ENCODE measurements at regions not wholly inside any gene's neighbourhood (a gene's known extent, or its start where the extent isn't known, plus 50 kb on each side); places are given as distances from the start of the nearest gene placed in this dataset.
A peak's percentile ranks its signal among the peaks of the same experiment; 100 is the strongest.

- Histone ChIP-seq H3K9me3 (no peaks in the 10 kb centered on the region), H3K4me1 (no peaks in the 10 kb centered on the region), H3K4me3 (no peak overlapping the region), H3K36me3 (no peaks in the 10 kb centered on the region), H3K27me3 (no peaks in the 10 kb centered on the region), H3K27ac (no peak overlapping the region)
- TF ChIP-seq POLR2AphosphoS5 (IDR thresholded peaks at IDR 0.05; ENCODE audit: insufficient read depth in 1 of 2, low read depth in 1 of 2), result peak in 1 of 2 donors; percentile 41
- TF ChIP-seq POLR2A (IDR thresholded peaks at IDR 0.05), result no peak
- intact Hi-C loops (cut with DNase I), result no loop called here
- DNase-seq (ENCODE audit: extremely low spot score in 2 of 2), result no peak
These were observed 89.2 kb downstream of the KCNRG start for GRCh38 chr13:50104493-50104892.

DNA sequence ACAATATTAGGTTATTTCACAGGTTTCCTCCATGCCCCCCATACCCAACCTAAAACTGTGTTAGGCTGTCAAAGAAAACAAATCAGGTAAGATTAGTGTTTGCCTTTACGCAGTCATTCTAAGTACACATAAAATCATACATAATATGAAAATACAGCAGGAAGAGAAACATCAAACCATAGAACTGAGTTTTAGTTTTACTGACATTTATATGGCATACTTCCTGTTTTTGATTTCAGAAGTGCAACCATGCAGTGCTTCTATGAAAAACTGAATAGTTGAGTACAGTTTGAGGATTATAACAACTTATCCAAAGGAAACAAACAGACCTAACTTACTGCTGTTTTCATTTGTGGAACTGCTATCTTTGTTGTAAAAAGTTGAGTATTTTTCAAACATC, 91.3 kb downstream of the KCNRG start:
- Histone ChIP-seq H3K4me3 (no peak overlapping the region), H3K4me1 (no peaks in the 10 kb centered on the region), H3K9me3 (no peaks in the 10 kb centered on the region), H3K27me3 (no peaks in the 10 kb centered on the region), H3K36me3 (no peaks in the 10 kb centered on the region), H3K27ac (no peak overlapping the region)
- DNase-seq (ENCODE audit: extremely low spot score in 2 of 2), result no peak
- intact Hi-C loops (cut with DNase I), result no loop called here
- TF ChIP-seq POLR2AphosphoS5 (IDR thresholded peaks at IDR 0.05; ENCODE audit: insufficient read depth in 1 of 2, low read depth in 1 of 2) (no peak), POLR2A (IDR thresholded peaks at IDR 0.05) (no peak)
- TF ChIP-seq, protein P1, sequence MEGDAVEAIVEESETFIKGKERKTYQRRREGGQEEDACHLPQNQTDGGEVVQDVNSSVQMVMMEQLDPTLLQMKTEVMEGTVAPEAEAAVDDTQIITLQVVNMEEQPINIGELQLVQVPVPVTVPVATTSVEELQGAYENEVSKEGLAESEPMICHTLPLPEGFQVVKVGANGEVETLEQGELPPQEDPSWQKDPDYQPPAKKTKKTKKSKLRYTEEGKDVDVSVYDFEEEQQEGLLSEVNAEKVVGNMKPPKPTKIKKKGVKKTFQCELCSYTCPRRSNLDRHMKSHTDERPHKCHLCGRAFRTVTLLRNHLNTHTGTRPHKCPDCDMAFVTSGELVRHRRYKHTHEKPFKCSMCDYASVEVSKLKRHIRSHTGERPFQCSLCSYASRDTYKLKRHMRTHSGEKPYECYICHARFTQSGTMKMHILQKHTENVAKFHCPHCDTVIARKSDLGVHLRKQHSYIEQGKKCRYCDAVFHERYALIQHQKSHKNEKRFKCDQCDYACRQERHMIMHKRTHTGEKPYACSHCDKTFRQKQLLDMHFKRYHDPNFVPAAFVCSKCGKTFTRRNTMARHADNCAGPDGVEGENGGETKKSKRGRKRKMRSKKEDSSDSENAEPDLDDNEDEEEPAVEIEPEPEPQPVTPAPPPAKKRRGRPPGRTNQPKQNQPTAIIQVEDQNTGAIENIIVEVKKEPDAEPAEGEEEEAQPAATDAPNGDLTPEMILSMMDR (IDR thresholded peaks at IDR 0.05), result no peak

DNA sequence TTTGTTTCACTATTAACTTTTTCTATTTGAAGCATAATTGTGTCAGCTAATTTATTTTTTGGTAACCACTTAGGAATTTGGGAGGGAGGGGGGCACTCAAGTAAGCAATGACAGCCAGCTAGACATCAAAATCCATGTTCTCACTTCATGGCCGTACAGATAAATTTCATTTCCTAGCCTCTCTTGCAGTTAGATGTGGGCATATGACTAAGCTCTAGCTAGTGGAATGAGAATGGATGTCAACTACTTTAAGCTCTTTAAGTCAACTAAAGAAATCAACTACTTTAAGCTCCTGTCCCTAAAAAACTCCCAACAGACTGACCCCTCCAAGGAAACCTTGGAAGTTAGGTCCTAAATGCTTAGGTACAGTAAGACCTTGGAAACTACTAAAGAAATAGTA, 92.0 kb downstream of the KCNRG start:
- H3K27me3 ChIP-seq, result no peaks in the 10 kb centered on the region
- TF ChIP-seq, protein P1 (IDR thresholded peaks at IDR 0.05), result no peak
- TF ChIP-seq POLR2AphosphoS5 (IDR thresholded peaks at IDR 0.05; ENCODE audit: insufficient read depth in 1 of 2, low read depth in 1 of 2) (no peak), POLR2A (IDR thresholded peaks at IDR 0.05) (no peak)
- intact Hi-C loops (cut with DNase I), result no loop called here
- no peak overlapping the region for H3K4me3 ChIP-seq
- DNase-seq (ENCODE audit: extremely low spot score in 2 of 2), result no peak
- no peaks in the 10 kb centered on the region for H3K36me3 ChIP-seq
- no peak overlapping the region for H3K27ac ChIP-seq
- no peaks in the 10 kb centered on the region for H3K9me3 ChIP-seq
- H3K4me1 ChIP-seq, result no peaks in the 10 kb centered on the region

DNA sequence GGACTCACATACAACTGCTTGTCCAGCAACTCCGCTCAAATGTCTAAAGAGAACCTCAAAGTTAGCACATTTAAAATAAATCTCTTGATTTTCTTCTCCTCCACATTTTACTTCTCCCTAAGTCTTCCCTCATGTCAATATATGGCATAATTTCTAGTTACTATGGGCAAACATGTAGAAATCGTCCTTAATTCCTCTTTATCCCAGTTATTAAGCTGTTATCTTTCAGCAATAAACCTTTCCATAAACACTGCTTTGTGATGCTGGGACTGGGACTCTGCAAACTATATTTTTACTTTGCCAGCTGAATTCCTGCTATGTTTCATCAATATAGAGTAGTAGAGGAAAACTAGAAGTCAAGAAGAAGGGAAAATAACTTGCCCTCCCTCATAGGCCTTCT, 99.7 kb downstream of the KCNRG start:
- Histone ChIP-seq H3K27ac (no peak overlapping the region), H3K36me3 (no peaks in the 10 kb centered on the region), H3K4me1 (peaks cover 9% of the 10 kb centered on the region), H3K4me3 (no peak overlapping the region), H3K27me3 (no peaks in the 10 kb centered on the region), H3K9me3 (no peaks in the 10 kb centered on the region)
- TF ChIP-seq POLR2AphosphoS5 (IDR thresholded peaks at IDR 0.05; ENCODE audit: insufficient read depth in 1 of 2, low read depth in 1 of 2), result no peak
- TF ChIP-seq, protein P1 (IDR thresholded peaks at IDR 0.05), result no peak
- DNase-seq (ENCODE audit: extremely low spot score in 2 of 2), result no peak
- intact Hi-C loops (cut with DNase I), result no loop called here

GRCh38 chr13:50115695-50116094, 100.5 kb downstream of the KCNRG start:
- Histone ChIP-seq H3K27me3 (no peaks in the 10 kb centered on the region), H3K9me3 (no peaks in the 10 kb centered on the region), H3K4me1 (peaks cover 9% of the 10 kb centered on the region), H3K36me3 (no peaks in the 10 kb centered on the region), H3K4me3 (no peak overlapping the region), H3K27ac (no peak overlapping the region)
- DNase-seq (ENCODE audit: extremely low spot score in 2 of 2), result no peak
- TF ChIP-seq, protein P1 (IDR thresholded peaks at IDR 0.05), result no peak
- TF ChIP-seq POLR2A (IDR thresholded peaks at IDR 0.05) (no peak), POLR2AphosphoS5 (IDR thresholded peaks at IDR 0.05; ENCODE audit: insufficient read depth in 1 of 2, low read depth in 1 of 2) (no peak)
- intact Hi-C loops (cut with DNase I), result no loop called here

Measured in vagina (tissue), 2 donors.